A549 (cell line): ENCODE measurements at regions not wholly inside any gene's neighbourhood (a gene's known extent, or its start where the extent isn't known, plus 50 kb on each side); places are given as distances from the start of the nearest gene placed in this dataset.

Experiments used
- ATAC-seq, 2 experiments: fragments of 200-7000 bp in 1 of 2; fragments of >200 bp in 1 of 2; cut with Nextera tagmentation in 1 of 2; cut with Tn5 transposase in 1 of 2; 3 replicates each; pipeline versions ENCODE4 v1.8.0 to v1.9.1; 2018 to 2020; ENCODE audit warnings: mild to moderate bottlenecking in 1 of 2, moderate library complexity in 1 of 2
- CTCF ChIA-PET: fragments of 300-600 bp; sonication (Branson Sonifier 250); formaldehyde crosslinking; extraction: SDS; loops from one replicate; lab custom pipeline; 2021; ENCODE audit warnings: antibody characterized with exemption, inconsistent platforms; lab: Yijun Ruan, JAX
- POLR2A ChIA-PET: fragments of 350-600 bp; formaldehyde crosslinking; extraction: SDS; loops from one replicate; lab custom pipeline; 2021; ENCODE audit warnings: antibody characterized with exemption, inconsistent platforms; lab: Yijun Ruan, JAX
- DNase-seq, 2 experiments: peaks; one replicate each; pipeline versions ENCODE4 v3.0.0 to v3.0.0-alpha.2; 2011 to 2016; ENCODE audit warnings: low read depth in 1 of 2, low spot score in 1 of 2
- FAIRE-seq: peaks from 2 replicates; lab custom pipeline; 2011; peaks lifted over from hg19 to GRCh38; lab: Jason Lieb, UNC
- H3K27ac ChIP-seq, 2 experiments: fragments of >200 bp; sonication (Bioruptor Twin); formaldehyde crosslinking; 3 replicates each; pipeline ENCODE4 v1.5.1; 2016 to 2017
- H3K4me1 ChIP-seq: fragments of >200 bp; sonication (Bioruptor Twin); formaldehyde crosslinking; 3 replicates; pipeline ENCODE4 v1.6.1; 2016
- H3K4me2 ChIP-seq: fragments of >200 bp; sonication (Bioruptor Twin); formaldehyde crosslinking; 3 replicates; pipeline ENCODE4 v1.6.1; 2016
- H3K4me3 ChIP-seq: fragments of >200 bp; sonication (Bioruptor Twin); formaldehyde crosslinking; 3 replicates; pipeline ENCODE4 v1.5.1; 2016
- H3K9me3 ChIP-seq: fragments of >200 bp; sonication (Bioruptor Twin); formaldehyde crosslinking; 3 replicates; pipeline ENCODE4 v1.6.1; 2016
- BHLHE40 ChIP-seq: IDR thresholded peaks from 2 replicates; pipeline ENCODE4 v1.6.1; 2012; ENCODE audit warnings: low read depth, low read length, inconsistent platforms
- CBX8 ChIP-seq: fragments of 200-600 bp; sonication (generic); IDR thresholded peaks from 2 replicates; pipeline ENCODE4 v1.6.1; 2016
- CEBPB ChIP-seq, 2 experiments: fragments of >200 bp in 1 of 2; sonication (Bioruptor Twin) in 1 of 2; formaldehyde crosslinking in 1 of 2; IDR thresholded peaks; 2 replicates each; pipeline ENCODE4 v1.6.1; 2012 to 2016
- CHD4 ChIP-seq: fragments of 200-600 bp; sonication (generic); IDR thresholded peaks from 2 replicates; pipeline ENCODE4 v1.6.1; 2016; ENCODE audit warnings: antibody characterized with exemption, mild to moderate bottlenecking, borderline replicate concordance
- ESRRA ChIP-seq: fragments of 150-350 bp; IDR thresholded peaks from 2 replicates; pipeline ENCODE4 v1.6.1; 2014; ENCODE audit warnings: mild to moderate bottlenecking, low read length, borderline replicate concordance
- FOXS1 ChIP-seq: fragments of 250-450 bp; sonication (Bioruptor Pico); IDR thresholded peaks from 2 replicates; pipeline ENCODE4 v1.5.0; 2020; ENCODE audit warnings: mild to moderate bottlenecking, moderate library complexity
- GATA3 ChIP-seq: IDR thresholded peaks from 2 replicates; pipeline ENCODE4 v1.6.1; 2012; ENCODE audit warnings: borderline replicate concordance
- HDAC2 ChIP-seq: fragments of 200-600 bp; sonication (generic); IDR thresholded peaks from 2 replicates; pipeline ENCODE4 v1.6.1; 2016
- HEYL ChIP-seq: fragments of 250-450 bp; sonication (Bioruptor Pico); IDR thresholded peaks from 2 replicates; pipeline ENCODE4 v1.8.0; 2021; ENCODE audit warnings: mild to moderate bottlenecking, moderate library complexity
- HOXB13 ChIP-seq: fragments of 250-450 bp; sonication (Bioruptor Pico); IDR thresholded peaks from 2 replicates; pipeline ENCODE4 v1.5.0; 2020; ENCODE audit warnings: low read depth, mild to moderate bottlenecking, moderate library complexity
- JUN ChIP-seq, 2 experiments: fragments of >200 bp; sonication (Bioruptor Twin); formaldehyde crosslinking; IDR thresholded peaks; 2 replicates in 1 of 2; 3 replicates in 1 of 2; pipeline ENCODE4 v1.6.1; 2016 to 2017
- JUNB ChIP-seq: fragments of >200 bp; sonication (Bioruptor Twin); formaldehyde crosslinking; IDR thresholded peaks from 2 replicates; pipeline ENCODE4 v1.6.1; 2016
- KDM5A ChIP-seq: fragments of 200-600 bp; sonication (generic); IDR thresholded peaks from 2 replicates; pipeline ENCODE4 v1.6.1; 2016; ENCODE audit warnings: antibody characterized with exemption, mild to moderate bottlenecking
- NPAS2 ChIP-seq: fragments of 250-450 bp; sonication (Bioruptor Pico); IDR thresholded peaks from 2 replicates; pipeline ENCODE4 v1.8.0; 2022; ENCODE audit warnings: mild to moderate bottlenecking, moderate library complexity, borderline replicate concordance
- POLR2A ChIP-seq: IDR thresholded peaks from 2 replicates; pipeline ENCODE4 v1.6.1; 2012; ENCODE audit warnings: mild to moderate bottlenecking, low read length
- POLR2AphosphoS2 ChIP-seq: conservative IDR thresholded peaks from 2 replicates; pipeline ENCODE4 v1.6.1; 2012; ENCODE audit warnings: low read length, improper control_type of control experiment, inconsistent platforms
- RCOR1 ChIP-seq: fragments of 150-350 bp; IDR thresholded peaks from 2 replicates; pipeline ENCODE4 v1.6.1; 2014; ENCODE audit warnings: antibody characterized with exemption, low read length, low read depth
- TP53 ChIP-seq: fragments of 250-450 bp; sonication (Bioruptor Pico); IDR thresholded peaks from 2 replicates; pipeline ENCODE4 v1.5.0; 2021; ENCODE audit warnings: mild to moderate bottlenecking, moderate library complexity
- ZC3H11A ChIP-seq: fragments of 450-650 bp; IDR thresholded peaks from 2 replicates; pipeline ENCODE4 v1.6.1; 2014; ENCODE audit warnings: antibody characterized with exemption, mild to moderate bottlenecking
- ZFP36 ChIP-seq: fragments of 450-650 bp; IDR thresholded peaks from 2 replicates; pipeline ENCODE4 v1.6.1; 2014; ENCODE audit warnings: borderline replicate concordance; ENCODE audit not compliant: partially characterized antibody
- ZNF302 ChIP-seq: fragments of 250-450 bp; sonication (Bioruptor Pico); IDR thresholded peaks from 2 replicates; pipeline ENCODE4 v1.9.0; 2021; ENCODE audit warnings: inconsistent platforms, mild to moderate bottlenecking, moderate library complexity
- ZSCAN20 ChIP-seq: fragments of 250-450 bp; sonication (Bioruptor Pico); IDR thresholded peaks from 2 replicates; pipeline ENCODE4 v1.8.0; 2022; ENCODE audit warnings: mild to moderate bottlenecking, moderate library complexity
- WGBS: methylation state at CpG from one replicate; pipeline ENCODE4 v1.1.6; 2017; ENCODE audit errors: missing lambda C conversion rate; 5-methylcytosine and 5-hydroxymethylcytosine counted together
- TF ChIP-seq, protein P1 (sequence below): fragments of 250-450 bp; sonication (Bioruptor Pico); IDR thresholded peaks from 2 replicates; pipeline ENCODE4 v1.5.0; 2021; ENCODE audit warnings: mild to moderate bottlenecking, moderate library complexity, borderline replicate concordance
- TF ChIP-seq, protein P2 (sequence below): fragments of 200-600 bp; sonication (generic); IDR thresholded peaks from 2 replicates; pipeline ENCODE4 v1.6.1; 2016; ENCODE audit warnings: antibody characterized with exemption, mild to moderate bottlenecking, moderate library complexity
- TF ChIP-seq, protein P3 (sequence below): fragments of >200 bp; sonication (Bioruptor Twin); formaldehyde crosslinking; IDR thresholded peaks from 3 replicates; pipeline ENCODE4 v1.6.1; 2016
- TF ChIP-seq, protein P4 (sequence below): fragments of 250-450 bp; sonication (Bioruptor Pico); IDR thresholded peaks from 2 replicates; pipeline ENCODE4 v1.5.0; 2020; ENCODE audit warnings: low read depth, mild to moderate bottlenecking, moderate library complexity

DNA sequence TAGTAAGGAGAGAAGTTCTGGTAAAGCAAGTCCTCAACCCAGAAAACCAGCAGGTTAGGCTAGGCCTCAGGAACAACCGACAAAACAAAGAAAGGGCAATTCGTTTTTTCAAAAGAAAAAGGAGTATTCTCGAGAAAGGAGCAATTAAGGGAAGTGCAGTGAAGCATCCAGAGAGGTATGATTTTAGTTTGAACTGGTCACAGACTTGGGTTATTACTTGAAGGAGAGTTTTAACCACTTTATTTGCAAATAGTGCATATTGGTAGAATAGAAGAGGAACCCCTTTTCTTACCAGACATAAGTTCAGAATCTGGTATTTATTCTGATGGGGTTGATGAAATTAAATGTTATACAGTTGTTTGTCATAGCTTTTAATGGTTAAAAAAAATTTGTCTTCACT is 110.0 kb upstream of the GCFC2 start:
- FAIRE-seq: no peak
- POLR2A ChIA-PET: no interaction called here
- no peak overlapping the region for H3K4me2 ChIP-seq
- no peaks in the 10 kb centered on the region for H3K4me1 ChIP-seq
- no peak overlapping the region for H3K27ac ChIP-seq
- no peak for DNase-seq
- TF ChIP-seq, protein P1, sequence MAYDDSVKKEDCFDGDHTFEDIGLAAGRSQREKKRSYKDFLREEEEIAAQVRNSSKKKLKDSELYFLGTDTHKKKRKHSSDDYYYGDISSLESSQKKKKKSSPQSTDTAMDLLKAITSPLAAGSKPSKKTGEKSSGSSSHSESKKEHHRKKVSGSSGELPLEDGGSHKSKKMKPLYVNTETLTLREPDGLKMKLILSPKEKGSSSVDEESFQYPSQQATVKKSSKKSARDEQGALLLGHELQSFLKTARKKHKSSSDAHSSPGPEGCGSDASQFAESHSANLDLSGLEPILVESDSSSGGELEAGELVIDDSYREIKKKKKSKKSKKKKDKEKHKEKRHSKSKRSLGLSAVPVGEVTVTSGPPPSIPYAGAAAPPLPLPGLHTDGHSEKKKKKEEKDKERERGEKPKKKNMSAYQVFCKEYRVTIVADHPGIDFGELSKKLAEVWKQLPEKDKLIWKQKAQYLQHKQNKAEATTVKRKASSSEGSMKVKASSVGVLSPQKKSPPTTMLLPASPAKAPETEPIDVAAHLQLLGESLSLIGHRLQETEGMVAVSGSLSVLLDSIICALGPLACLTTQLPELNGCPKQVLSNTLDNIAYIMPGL: no peak
- TF ChIP-seq, all 56 proteins: peak for 0
- CTCF ChIA-PET: no interaction called here
- Histone ChIP-seq H3K9me3 (no peaks in the 10 kb centered on the region), H3K4me3 (no peak overlapping the region)
- ATAC-seq: no peak
- 5% methylated on average over 3 of the region's 3 CpGs for WGBS

DNA sequence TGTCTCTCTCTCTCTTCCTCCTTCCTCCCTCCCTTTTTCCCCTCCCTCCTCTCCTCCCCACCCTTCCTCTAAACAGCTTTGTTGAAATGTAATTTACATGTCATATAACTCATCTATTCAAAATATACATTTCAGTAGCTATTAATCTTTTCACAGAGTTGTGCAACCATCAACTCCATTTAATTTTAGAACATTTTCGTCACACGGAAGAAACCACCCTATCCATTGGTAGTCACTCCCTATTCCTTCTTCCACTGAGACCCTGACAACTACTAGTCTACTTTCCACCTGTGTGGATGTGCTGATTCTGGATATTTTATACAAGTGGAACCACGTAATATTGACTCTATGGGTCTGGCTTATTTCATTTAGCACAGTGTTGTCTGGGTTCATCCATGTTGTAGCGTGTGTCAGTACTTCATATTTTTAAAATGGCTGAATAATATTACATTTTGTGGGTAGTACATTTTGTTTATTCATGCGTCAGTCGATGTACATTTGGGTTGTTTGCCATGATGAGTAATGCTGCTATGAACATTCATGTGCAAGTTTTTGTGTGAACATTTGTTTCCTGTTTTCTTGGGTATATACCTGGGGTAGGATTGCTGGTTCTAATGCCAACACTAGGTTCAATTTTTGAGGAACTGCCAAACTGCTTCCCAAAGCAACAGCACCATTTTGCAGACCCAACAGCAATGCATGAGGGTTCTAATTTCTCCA is 100.1 kb upstream of the GCFC2 start:
- POLR2A ChIA-PET: no interaction called here
- no peak overlapping the region for H3K4me2 ChIP-seq
- DNase-seq (no peak), FAIRE-seq (no peak), ATAC-seq (no peak)
- H3K27ac ChIP-seq: no peak overlapping the region
- H3K4me1 ChIP-seq: no peaks in the 10 kb centered on the region
- no peak overlapping the region for H3K4me3 ChIP-seq
- H3K9me3 ChIP-seq: no peaks in the 10 kb centered on the region
- WGBS: 22% methylated on average over 6 of the region's 6 CpGs
- TF ChIP-seq ESRRA (no peak), BHLHE40 (no peak), POLR2A (no peak), TP53 (no peak), HEYL (no peak), ZFP36 (no peak), KDM5A (no peak), CBX8 (no peak), NPAS2 (CRISPR knock-in tag) (no peak), JUN (IDR thresholded peaks at IDR 0.05) (no peak), JUNB (no peak), RCOR1 (no peak), CEBPB (IDR thresholded peaks at IDR 0.05) (no peak)
- TF ChIP-seq, protein P2, sequence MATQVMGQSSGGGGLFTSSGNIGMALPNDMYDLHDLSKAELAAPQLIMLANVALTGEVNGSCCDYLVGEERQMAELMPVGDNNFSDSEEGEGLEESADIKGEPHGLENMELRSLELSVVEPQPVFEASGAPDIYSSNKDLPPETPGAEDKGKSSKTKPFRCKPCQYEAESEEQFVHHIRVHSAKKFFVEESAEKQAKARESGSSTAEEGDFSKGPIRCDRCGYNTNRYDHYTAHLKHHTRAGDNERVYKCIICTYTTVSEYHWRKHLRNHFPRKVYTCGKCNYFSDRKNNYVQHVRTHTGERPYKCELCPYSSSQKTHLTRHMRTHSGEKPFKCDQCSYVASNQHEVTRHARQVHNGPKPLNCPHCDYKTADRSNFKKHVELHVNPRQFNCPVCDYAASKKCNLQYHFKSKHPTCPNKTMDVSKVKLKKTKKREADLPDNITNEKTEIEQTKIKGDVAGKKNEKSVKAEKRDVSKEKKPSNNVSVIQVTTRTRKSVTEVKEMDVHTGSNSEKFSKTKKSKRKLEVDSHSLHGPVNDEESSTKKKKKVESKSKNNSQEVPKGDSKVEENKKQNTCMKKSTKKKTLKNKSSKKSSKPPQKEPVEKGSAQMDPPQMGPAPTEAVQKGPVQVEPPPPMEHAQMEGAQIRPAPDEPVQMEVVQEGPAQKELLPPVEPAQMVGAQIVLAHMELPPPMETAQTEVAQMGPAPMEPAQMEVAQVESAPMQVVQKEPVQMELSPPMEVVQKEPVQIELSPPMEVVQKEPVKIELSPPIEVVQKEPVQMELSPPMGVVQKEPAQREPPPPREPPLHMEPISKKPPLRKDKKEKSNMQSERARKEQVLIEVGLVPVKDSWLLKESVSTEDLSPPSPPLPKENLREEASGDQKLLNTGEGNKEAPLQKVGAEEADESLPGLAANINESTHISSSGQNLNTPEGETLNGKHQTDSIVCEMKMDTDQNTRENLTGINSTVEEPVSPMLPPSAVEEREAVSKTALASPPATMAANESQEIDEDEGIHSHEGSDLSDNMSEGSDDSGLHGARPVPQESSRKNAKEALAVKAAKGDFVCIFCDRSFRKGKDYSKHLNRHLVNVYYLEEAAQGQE: no peak
- CTCF ChIA-PET: interaction anchor here (0.6 kb wide), 1 partner anchor 125 kb away, joined by 3 read pairs; no protein-coding TSS in a partner anchor

DNA sequence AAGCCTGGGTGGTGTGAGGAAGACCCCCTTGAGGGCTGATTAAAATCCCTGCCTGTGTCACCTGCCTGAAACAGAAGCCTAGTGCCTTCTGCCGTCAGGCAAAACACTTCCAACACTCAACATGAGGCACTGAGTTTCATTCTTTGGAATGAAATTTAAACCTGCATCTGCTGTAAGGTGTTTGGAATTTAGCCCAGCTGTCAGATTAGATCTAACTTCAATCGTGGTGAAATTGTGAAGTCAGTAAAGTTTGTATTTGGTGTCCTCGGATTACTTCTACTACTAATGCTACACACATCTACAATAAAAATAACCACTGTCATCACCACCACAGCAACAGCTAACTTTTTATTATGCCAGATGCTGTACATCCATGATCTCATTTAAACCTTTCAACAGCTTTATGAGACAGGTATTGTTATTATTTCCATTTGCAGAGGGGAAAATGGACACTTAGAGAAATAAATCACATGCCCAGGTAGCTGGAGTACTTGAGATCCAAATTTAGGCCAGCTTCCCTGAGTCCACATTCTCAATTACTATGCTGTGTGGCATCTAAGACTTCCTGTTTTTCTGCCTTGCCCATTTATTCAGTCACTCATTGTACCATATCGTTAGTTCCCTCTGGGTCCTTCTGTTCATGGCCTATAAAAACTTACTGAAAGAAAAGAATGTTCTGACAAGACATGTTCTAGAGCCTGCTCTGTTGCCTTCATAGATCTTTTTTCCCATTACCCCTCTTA is 98.2 kb upstream of the GCFC2 start:
- CTCF ChIA-PET: no interaction called here

More for the DNA sequence above, 98.2 kb upstream of the GCFC2 start:
- H3K4me3 ChIP-seq: no peak overlapping the region
- ATAC-seq (no peak), DNase-seq (no peak), FAIRE-seq (no peak)
- no peaks in the 10 kb centered on the region for H3K4me1 ChIP-seq
- 24% methylated on average over 4 of the region's 4 CpGs for WGBS
- POLR2A ChIA-PET: no interaction called here
- no peaks in the 10 kb centered on the region for H3K9me3 ChIP-seq
- TF ChIP-seq TP53 (no peak), HDAC2 (no peak), ESRRA (no peak), JUNB (no peak), HEYL (no peak), JUN (IDR thresholded peaks at IDR 0.05) (no peak), FOXS1 (CRISPR knock-in tag) (no peak), ZC3H11A (no peak), POLR2AphosphoS2 (no peak), ZSCAN20 (no peak), CEBPB (IDR thresholded peaks at IDR 0.05) (no peak), HOXB13 (no peak), ZNF302 (CRISPR knock-in tag) (no peak), RCOR1 (no peak), CHD4 (no peak), GATA3 (no peak), NPAS2 (CRISPR knock-in tag) (no peak), POLR2A (no peak)
- TF ChIP-seq, protein P3, sequence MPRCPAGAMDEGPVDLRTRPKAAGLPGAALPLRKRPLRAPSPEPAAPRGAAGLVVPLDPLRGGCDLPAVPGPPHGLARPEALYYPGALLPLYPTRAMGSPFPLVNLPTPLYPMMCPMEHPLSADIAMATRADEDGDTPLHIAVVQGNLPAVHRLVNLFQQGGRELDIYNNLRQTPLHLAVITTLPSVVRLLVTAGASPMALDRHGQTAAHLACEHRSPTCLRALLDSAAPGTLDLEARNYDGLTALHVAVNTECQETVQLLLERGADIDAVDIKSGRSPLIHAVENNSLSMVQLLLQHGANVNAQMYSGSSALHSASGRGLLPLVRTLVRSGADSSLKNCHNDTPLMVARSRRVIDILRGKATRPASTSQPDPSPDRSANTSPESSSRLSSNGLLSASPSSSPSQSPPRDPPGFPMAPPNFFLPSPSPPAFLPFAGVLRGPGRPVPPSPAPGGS: no peak
- TF ChIP-seq, protein P4, sequence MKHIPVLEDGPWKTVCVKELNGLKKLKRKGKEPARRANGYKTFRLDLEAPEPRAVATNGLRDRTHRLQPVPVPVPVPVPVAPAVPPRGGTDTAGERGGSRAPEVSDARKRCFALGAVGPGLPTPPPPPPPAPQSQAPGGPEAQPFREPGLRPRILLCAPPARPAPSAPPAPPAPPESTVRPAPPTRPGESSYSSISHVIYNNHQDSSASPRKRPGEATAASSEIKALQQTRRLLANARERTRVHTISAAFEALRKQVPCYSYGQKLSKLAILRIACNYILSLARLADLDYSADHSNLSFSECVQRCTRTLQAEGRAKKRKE (CRISPR knock-in tag): no peak
- H3K27ac ChIP-seq: no peak overlapping the region
- no peak overlapping the region for H3K4me2 ChIP-seq
